Endothelial cell of hepatic sinusoid (primary cell): ENCODE measurements at regions not wholly inside any gene's neighbourhood (a gene's known extent, or its start where the extent isn't known, plus 50 kb on each side); places are given as distances from the start of the nearest gene placed in this dataset.
"Not testable (repeated sequence)": the region's sequence is repeated elsewhere in the genome, so short reads cannot be mapped to it uniquely, and the experiment has no call there.

Source experiments
- in situ Hi-C: cut with HindIII; loops from 2 replicates; pipeline ENCODE4 v1.10.0; 2017; ENCODE audit warnings: low sequenced_read_pairs

GRCh38 chr17:78305801-78306200 is 54.1 kb downstream of the SOCS3 start:
- in situ Hi-C loops = loop anchor here (5.0 kb wide), 1 partner anchor 42 kb away; no protein-coding TSS in a partner anchor

DNA sequence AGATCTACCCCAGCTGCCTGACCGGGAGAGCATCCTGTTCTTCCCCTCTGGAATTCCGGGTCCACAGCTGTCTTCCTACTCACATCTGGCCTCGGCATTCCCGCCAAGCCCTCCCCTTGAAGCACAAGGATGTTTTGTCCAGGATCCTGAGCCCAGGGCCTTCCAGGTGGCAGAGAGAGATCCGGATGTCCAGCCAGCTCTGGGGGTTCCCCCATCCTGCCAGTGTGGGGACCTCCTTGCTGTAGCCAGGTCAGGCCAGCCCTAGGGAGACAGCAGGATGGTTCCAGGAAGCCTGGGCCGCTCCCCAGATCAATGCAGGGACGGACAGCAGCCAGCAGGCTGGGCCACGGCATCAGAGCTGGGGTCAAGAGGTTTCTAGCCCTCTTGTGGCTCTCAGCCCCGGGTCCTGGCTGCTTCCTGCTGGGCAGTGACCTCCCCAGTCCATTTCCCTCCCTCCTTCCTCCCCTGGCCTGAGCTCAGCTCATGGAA is 55.3 kb downstream of the SOCS3 start:
- in situ Hi-C loops = loop anchor here (5.0 kb wide), 1 partner anchor 43 kb away; no protein-coding TSS in a partner anchor

GRCh38 chr17:78302478-78302877 is 57.4 kb downstream of the SOCS3 start:
- in situ Hi-C loops = no loop called here

DNA sequence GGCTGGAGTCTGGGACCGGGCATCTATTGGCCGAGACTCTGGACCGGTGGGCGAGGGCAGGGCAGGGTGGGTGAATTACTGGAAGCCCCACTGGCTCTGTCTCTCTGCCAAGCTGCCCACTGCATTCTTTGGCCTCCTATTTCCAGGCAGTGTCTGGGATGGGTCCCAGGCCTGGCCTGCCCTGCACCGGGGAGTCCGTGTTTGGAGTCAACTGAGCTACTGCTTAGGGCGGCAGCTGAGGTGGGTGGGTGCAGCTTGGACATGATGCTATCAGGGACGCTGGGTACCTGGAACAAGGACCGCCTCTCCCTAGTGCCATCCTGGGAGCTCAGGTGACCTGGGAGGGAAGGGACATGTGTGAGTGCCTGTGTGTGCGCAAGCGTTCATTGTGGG is 58.1 kb downstream of the SOCS3 start:
- in situ Hi-C loops = no loop called here

GRCh38 chr17:78300962-78301820 is 58.7 kb downstream of the SOCS3 start:
- in situ Hi-C loops = no loop called here

DNA sequence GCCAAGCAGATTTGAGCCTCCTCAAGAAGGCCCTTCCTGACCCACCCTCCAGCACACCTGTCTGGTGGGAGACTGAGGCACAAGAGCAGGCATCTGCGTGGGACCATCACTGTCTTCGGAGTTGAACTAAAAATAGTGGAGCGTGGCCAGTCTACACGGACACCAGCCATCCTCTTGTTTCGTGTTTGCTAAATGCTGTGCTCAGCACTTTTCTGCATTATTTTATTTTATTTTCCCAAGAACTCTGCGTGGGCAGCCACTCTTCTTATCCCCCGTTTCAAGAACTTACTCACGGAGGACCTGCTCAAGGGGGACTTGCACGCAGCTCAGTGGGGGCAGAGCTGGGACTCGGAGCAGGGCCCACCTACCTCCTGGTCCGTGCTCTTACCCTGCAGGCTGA is 60.8 kb downstream of the SOCS3 start:
- in situ Hi-C loops = no loop called here

GRCh38 chr17:78294776-78295175 is 63.3 kb downstream of the TMEM235 start:
- in situ Hi-C loops = no loop called here

DNA sequence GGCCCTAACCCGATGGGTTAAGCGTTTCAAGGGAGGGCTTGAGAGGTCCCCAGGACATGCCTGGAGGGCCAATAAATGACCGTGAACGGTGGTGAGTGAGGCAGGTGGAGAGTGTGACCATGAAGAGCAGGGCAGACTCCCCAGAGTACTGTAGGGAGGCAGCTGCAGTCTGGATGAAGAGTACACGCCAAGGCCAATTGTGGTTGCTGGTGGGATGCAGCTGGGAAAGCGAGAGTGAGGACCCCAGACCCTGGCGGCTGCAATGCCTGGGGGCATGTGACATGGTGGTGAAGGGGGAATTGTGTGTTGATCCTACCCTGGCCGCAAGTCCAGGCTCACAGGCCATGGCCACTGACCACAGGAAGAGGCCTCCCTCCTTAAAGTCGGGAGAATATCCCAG is 62.9 kb downstream of the TMEM235 start:
- in situ Hi-C loops = no loop called here

GRCh38 chr17:78293151-78293550 is 61.7 kb downstream of the TMEM235 start:
- in situ Hi-C loops = not testable (repeated sequence)

GRCh38 chr17:78291944-78292910 is 60.8 kb downstream of the TMEM235 start:
- in situ Hi-C loops = no loop called here

DNA sequence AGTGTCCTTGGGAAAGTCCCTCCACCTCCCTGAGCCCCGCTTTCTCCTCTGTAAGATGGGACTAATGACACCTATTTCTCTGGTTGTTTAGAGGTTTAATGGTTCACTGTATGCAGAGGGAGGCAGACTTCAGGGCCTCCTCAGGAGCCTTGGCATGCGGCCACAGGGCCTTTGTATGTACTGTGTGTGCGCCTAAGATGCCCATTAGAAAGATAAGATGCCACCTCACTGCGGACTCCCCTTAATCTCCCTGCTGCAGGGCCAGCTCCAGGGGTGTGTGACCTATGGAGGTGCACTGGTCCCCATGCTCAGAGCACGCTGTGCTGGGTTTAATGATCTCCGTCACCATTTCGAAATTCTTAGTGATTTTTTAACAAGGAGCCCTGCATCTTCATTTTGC is 59.3 kb downstream of the TMEM235 start:
- in situ Hi-C loops = no loop called here
